ENCODE measurements at regions not wholly inside any gene's neighbourhood (a gene's known extent, or its start where the extent isn't known, plus 50 kb on each side); places are given as distances from the start of the nearest gene placed in this dataset.
"Not testable (repeated sequence)": the region's sequence is repeated elsewhere in the genome, so short reads cannot be mapped to it uniquely, and the experiment has no call there.

- TF ChIP-seq, protein P1, sequence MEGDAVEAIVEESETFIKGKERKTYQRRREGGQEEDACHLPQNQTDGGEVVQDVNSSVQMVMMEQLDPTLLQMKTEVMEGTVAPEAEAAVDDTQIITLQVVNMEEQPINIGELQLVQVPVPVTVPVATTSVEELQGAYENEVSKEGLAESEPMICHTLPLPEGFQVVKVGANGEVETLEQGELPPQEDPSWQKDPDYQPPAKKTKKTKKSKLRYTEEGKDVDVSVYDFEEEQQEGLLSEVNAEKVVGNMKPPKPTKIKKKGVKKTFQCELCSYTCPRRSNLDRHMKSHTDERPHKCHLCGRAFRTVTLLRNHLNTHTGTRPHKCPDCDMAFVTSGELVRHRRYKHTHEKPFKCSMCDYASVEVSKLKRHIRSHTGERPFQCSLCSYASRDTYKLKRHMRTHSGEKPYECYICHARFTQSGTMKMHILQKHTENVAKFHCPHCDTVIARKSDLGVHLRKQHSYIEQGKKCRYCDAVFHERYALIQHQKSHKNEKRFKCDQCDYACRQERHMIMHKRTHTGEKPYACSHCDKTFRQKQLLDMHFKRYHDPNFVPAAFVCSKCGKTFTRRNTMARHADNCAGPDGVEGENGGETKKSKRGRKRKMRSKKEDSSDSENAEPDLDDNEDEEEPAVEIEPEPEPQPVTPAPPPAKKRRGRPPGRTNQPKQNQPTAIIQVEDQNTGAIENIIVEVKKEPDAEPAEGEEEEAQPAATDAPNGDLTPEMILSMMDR (IDR thresholded peaks at IDR 0.05) = not testable (repeated sequence)
- not testable (repeated sequence) for TF ChIP-seq POLR2A (IDR thresholded peaks at IDR 0.05)
These were observed 1170.7 kb downstream of the RPIA start for GRCh38 chr2:89862164-89862563.

Data from body of pancreas (tissue), 4 donors.